Heart right ventricle (tissue), 16 donors: ENCODE measurements at regions not wholly inside any gene's neighbourhood (a gene's known extent, or its start where the extent isn't known, plus 50 kb on each side); places are given as distances from the start of the nearest gene placed in this dataset.
"Not testable (repeated sequence)": the region's sequence is repeated elsewhere in the genome, so short reads cannot be mapped to it uniquely, and the experiment has no call there.

ENCODE experiments used
- ATAC-seq, 8 donors: fragments of 200-7000 bp; cut with Tn5 transposase; one replicate each; pipeline ENCODE4 v1.9.1; 2020; ENCODE audit warnings: mild to moderate bottlenecking in 8 of 8, moderate library complexity in 8 of 8, moderate number of reproducible peaks in 1 of 8
- DNase-seq, 2 donors: peaks; one replicate each; pipeline ENCODE4 v3.0.0-alpha.2; 2020
- H3K27ac ChIP-seq, 10 donors: fragments of 200-600 bp; sonication (generic) in 2 of 10; one replicate each; pipeline versions ENCODE4 v1.5.0 to v1.8.0; 2020 to 2022; ENCODE audit warnings: mild to moderate bottlenecking in 3 of 10
- H3K27me3 ChIP-seq, 7 donors: fragments of 200-600 bp; one replicate each; pipeline ENCODE4 v1.8.0; 2021 to 2022; ENCODE audit warnings: mild to moderate bottlenecking in 2 of 7
- H3K36me3 ChIP-seq, 9 donors: fragments of 200-600 bp; sonication (generic) in 1 of 9; one replicate each; pipeline versions ENCODE4 v1.5.0 to v1.8.0; 2020 to 2022; ENCODE audit warnings: mild to moderate bottlenecking in 2 of 9
- H3K4me1 ChIP-seq, 9 donors: fragments of 200-600 bp; sonication (generic) in 1 of 9; one replicate each; pipeline versions ENCODE4 v1.5.0 to v1.8.0; 2020 to 2022; ENCODE audit warnings: mild to moderate bottlenecking in 4 of 9
- H3K4me3 ChIP-seq, 10 donors: fragments of 200-600 bp; sonication (generic) in 2 of 10; one replicate each; pipeline versions ENCODE4 v1.5.0 to v1.8.0; 2020 to 2022; ENCODE audit warnings: mild to moderate bottlenecking in 7 of 10, moderate library complexity in 2 of 10
- H3K9me3 ChIP-seq, 11 donors: fragments of 200-600 bp in 10 of 11; sonication (generic) in 2 of 11; one replicate each; pipeline versions ENCODE4 v1.5.0 to v1.8.0; 2013 to 2022; ENCODE audit warnings: mild to moderate bottlenecking in 2 of 11, control low read depth in 1 of 11, moderate library complexity in 1 of 11
- CTCF ChIP-seq, 9 donors: fragments of 200-600 bp; sonication (generic) in 2 of 9; IDR thresholded peaks; one replicate each; pipeline versions ENCODE4 v1.5.0 to v1.8.0; 2021 to 2022; ENCODE audit warnings: antibody characterized with exemption in 9 of 9, mild to moderate bottlenecking in 5 of 9, moderate library complexity in 1 of 9
- WGBS, 2 donors: extraction: QIAGEN DNeasy Blood & Tissue Kit; methylation state at CpG; one replicate each; pipeline ENCODE4 v1.1.7; 2013; ENCODE audit warnings: inconsistent platforms in 1 of 2; 5-methylcytosine and 5-hydroxymethylcytosine counted together
- intact Hi-C, 10 donors: fragments of 100-400 bp; cut with DNase I; formaldehyde crosslinking; loops; one replicate each; pipeline versions ENCODE4 v1.11.1 to v1.14.2; 2022
- donor health status: Arrhythmogenic right ventricular cardiomyopathy.
- donor health status: ischemic (EF 13 %, LVEDD 7.1; RV severe dilation, severe dysfunction).
- donor health status: healthy with polysubstance abuse.
- donor health status: DM: no; HTN: yes; CAD: no.
- donor health status: DM: no; HTN: no; CAD: no.
- donor health status: ischemic (EF 25% LVEDD 6.9; RV normal size, moderate dysfunction).
- donor health status: ischemic (EF 25% LVEDD 5.7; RV mildly dilated, moderate dysfunction).
- donor health status: healthy.
- donor health status: DM: yes; HTN: yes; CAD: no.
- donor health status: Ischemic cardiomyopathy.
- donor health status: ischemic (EF 35%, LVEDD 5.7; RV mildly dilated, moderate dysfunction).
- donor health status: nonischemic (EF 11% LVEDD 7.7; RV severe dilation, severe dysfunction).
- donor health status: DM: yes; HTN: yes; CAD: no.
- donor health status: PGD.
- donor health status: ischemic (EF 29% LVEDD 5.4; RV normal size, mild dysfunction).
- donor health status: nonischemic (EF 23%, LVEDD 6.1; RV moderate dilation, normal function).

DNA sequence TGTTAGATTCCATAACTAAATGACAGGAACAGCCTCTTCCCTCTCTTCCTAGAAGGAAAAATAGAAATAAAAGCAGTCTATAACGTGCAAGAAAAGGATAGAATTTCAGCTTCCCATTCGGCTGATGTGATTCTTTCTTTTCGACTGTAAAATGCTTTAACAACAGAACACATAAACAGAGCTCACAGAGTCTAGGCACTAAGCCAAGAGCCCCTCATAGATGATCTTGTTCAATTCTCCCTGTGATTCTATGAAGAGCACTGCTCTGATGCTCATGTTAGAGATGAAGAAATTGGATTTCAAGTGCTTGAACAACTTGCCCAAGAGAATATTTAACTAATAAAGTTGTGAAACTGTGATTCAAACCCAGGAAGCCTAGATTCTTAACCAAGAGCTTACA lies 232.7 kb downstream of the RPAP3 start:
- intact Hi-C loops: no loop called here
- no peak for TF ChIP-seq CTCF (IDR thresholded peaks at IDR 0.05)
- peaks cover 0 to 5% (median 0%) of the 10 kb centered on the region in 7 donors for H3K27me3 ChIP-seq
- no peaks in the 10 kb centered on the region for H3K36me3 ChIP-seq
- DNase-seq (no peak), ATAC-seq (no peak)
- no peak overlapping the region for H3K4me3 ChIP-seq
- peaks cover 0 to 43% (median 11%) of the 10 kb centered on the region in 11 donors for H3K9me3 ChIP-seq
- 67 to 69% methylated on average over 3 of the region's 3 CpGs for WGBS, 2 donors
- H3K27ac ChIP-seq: no peak overlapping the region
- no peaks in the 10 kb centered on the region for H3K4me1 ChIP-seq

DNA sequence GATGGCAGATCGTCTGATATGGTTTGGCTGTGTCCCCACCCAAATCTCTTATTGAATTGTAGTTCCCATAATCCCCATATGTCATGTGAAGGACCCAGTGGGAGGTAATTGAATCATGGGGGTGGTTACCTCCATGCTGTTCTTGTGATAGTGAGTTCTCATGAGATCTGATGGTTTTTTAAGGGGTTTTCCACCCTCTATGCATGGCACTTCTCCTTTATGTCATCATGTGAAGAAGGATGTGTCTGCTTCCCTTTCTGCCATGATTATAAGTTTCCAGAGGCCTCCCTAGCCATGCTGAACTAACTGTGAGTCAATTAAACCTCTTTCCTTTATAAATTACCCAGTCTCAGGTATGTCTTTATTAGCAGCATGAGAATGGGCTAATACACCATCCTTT lies 235.5 kb downstream of the RPAP3 start:
- ATAC-seq, H3K4me1 ChIP-seq, H3K36me3 ChIP-seq, H3K4me3 ChIP-seq, H3K27ac ChIP-seq, DNase-seq, H3K27me3 ChIP-seq, intact Hi-C loops: not testable (repeated sequence)
- H3K9me3 ChIP-seq: peaks cover 0 to 17% (median 3%) of the 10 kb centered on the region in 11 donors
- 60 to 73% methylated on average over 1 of the region's 1 CpG for WGBS, 2 donors

DNA sequence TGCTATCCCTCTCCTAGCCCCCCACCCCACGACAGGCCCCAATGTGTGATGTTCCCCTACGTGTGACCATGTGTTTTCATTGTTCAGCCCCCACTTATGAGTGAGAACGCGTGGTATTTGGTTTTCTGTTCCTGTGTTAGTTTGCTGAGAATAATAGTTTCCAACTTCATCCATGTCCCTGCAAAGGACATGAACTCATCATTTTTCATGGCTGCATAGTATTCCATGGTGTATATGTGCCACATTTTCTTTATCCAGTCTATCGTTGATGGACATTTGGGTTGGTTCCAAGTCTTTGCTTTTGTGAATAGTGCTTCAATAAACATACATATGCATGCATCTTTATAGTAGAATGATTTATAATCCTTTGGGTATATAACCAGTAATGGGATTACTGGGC lies 241.9 kb downstream of the RPAP3 start:
- 79 to 85% methylated on average over 5 of the region's 5 CpGs for WGBS, 2 donors
- ATAC-seq, H3K4me1 ChIP-seq, H3K27ac ChIP-seq, H3K36me3 ChIP-seq, intact Hi-C loops, DNase-seq, H3K4me3 ChIP-seq: not testable (repeated sequence)
- Histone ChIP-seq H3K9me3 (peaks cover 0 to 39% (median 7%) of the 10 kb centered on the region in 11 donors), H3K27me3 (peaks cover 0 to 10% (median 0%) of the 10 kb centered on the region in 7 donors)

DNA sequence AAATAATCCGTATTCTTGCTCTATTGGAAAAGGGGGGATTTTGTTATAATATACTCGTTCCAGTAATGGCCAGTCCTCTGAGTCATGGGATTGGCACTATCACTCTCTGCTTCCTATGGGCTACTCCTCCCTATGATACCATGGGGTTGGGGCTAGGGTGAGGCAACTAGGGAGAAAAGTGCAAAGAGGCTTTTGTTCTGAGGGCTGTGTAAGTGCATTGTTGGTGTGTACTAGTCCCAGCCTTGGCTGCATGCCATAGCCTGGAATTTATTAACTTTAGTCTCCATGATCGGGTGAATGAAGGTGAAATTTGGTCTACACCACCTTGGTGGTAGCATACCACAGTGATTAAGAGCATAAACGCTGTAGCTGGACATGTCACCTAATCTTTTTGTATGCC lies 247.6 kb downstream of the RPAP3 start:
- TF ChIP-seq CTCF (IDR thresholded peaks at IDR 0.05): no peak
- intact Hi-C loops: no loop called here
- Histone ChIP-seq H3K9me3 (peaks cover 0 to 39% (median 13%) of the 10 kb centered on the region in 11 donors), H3K27ac (no peak overlapping the region), H3K27me3 (peaks cover 0 to 17% (median 0%) of the 10 kb centered on the region in 7 donors), H3K4me1 (no peaks in the 10 kb centered on the region), H3K4me3 (no peak overlapping the region), H3K36me3 (no peaks in the 10 kb centered on the region)
- no peak for DNase-seq
- ATAC-seq: no peak
- WGBS, 2 donors: 76 to 80% methylated on average over 4 of the region's 4 CpGs

- no peak for ATAC-seq
- no peak overlapping the region for H3K4me3 ChIP-seq
- no peak for DNase-seq
- no peak for TF ChIP-seq CTCF (IDR thresholded peaks at IDR 0.05)
- no peaks in the 10 kb centered on the region for H3K4me1 ChIP-seq
- no peak overlapping the region for H3K27ac ChIP-seq
- H3K36me3 ChIP-seq: no peaks in the 10 kb centered on the region
- 79 to 83% methylated on average over 1 of the region's 1 CpG for WGBS, 2 donors
- no peaks in the 10 kb centered on the region for H3K27me3 ChIP-seq
- peaks cover 0 to under 1% (median 0%) of the 10 kb centered on the region in 11 donors for H3K9me3 ChIP-seq
- intact Hi-C loops: no loop called here
Measured at GRCh38 chr12:47449797-47450196, 256.0 kb downstream of the RPAP3 start.
